Body of pancreas (tissue), 4 donors: ENCODE measurements at regions not wholly inside any gene's neighbourhood (a gene's known extent, or its start where the extent isn't known, plus 50 kb on each side); places are given as distances from the start of the nearest gene placed in this dataset.

Source experiments
- POLR2A ChIP-seq, 3 donors: fragments of 450-650 bp; IDR thresholded peaks; one replicate each; pipeline ENCODE4 v1.6.1; 2016; ENCODE audit warnings: antibody characterized with exemption in 3 of 3, mild to moderate bottlenecking in 2 of 3
- TF ChIP-seq, protein P1 (sequence below), 7 experiments: fragments of 450-650 bp in 4 of 7; fragments of 200-600 bp in 3 of 7; sonication (generic) in 3 of 7; IDR thresholded peaks; one replicate each; pipeline ENCODE4 v1.5.1; 2016 to 2019; ENCODE audit warnings: antibody characterized with exemption in 7 of 7

DNA sequence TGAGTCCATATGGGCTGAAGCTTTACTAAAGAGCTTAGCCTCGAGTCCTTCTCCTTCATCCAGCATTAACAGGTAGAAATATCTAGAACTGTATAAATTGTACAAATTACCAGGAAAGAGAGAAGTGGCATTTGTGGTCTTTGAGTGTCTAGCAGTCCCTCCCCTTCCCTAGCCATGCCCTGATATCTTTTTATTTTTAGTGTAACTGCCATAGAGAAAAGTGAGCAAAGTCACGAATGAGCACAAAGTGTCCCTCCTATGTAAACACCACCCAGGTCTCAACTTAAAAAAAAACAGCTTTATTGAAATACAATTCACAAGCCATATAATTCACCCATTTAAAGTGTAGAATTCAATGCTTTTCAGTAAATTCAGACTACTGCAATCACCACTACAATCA lies 339.0 kb upstream of the ZMIZ1 start:
- TF ChIP-seq, protein P1, sequence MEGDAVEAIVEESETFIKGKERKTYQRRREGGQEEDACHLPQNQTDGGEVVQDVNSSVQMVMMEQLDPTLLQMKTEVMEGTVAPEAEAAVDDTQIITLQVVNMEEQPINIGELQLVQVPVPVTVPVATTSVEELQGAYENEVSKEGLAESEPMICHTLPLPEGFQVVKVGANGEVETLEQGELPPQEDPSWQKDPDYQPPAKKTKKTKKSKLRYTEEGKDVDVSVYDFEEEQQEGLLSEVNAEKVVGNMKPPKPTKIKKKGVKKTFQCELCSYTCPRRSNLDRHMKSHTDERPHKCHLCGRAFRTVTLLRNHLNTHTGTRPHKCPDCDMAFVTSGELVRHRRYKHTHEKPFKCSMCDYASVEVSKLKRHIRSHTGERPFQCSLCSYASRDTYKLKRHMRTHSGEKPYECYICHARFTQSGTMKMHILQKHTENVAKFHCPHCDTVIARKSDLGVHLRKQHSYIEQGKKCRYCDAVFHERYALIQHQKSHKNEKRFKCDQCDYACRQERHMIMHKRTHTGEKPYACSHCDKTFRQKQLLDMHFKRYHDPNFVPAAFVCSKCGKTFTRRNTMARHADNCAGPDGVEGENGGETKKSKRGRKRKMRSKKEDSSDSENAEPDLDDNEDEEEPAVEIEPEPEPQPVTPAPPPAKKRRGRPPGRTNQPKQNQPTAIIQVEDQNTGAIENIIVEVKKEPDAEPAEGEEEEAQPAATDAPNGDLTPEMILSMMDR (IDR thresholded peaks at IDR 0.05), result no peak
- TF ChIP-seq POLR2A (IDR thresholded peaks at IDR 0.05), result no peak
